ENCODE measurements at regions not wholly inside any gene's neighbourhood (a gene's known extent, or its start where the extent isn't known, plus 50 kb on each side); places are given as distances from the start of the nearest gene placed in this dataset.

DNA sequence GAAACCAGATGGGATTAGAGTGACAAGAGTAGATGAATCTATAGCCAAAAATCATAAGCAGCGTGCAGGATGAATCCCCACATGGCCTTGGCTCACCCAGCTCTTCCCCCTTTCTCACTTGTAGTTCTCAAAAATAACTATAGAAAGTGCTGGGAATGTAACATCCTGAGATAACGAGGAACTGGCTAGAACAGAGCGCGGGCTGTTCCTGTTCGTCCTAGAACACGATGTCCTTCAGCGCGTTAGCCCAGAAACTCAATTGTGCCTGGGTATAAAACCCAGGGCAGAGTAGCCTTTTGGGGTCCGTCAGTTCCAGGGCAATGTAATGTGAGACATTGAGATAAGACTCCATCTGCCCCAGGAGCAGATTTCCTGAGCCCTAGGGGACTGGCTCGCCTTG lies 326.2 kb downstream of the TSHZ3 start:
- H3K27ac ChIP-seq (ENCODE audit: low read depth) = no peak overlapping the region
- DNase-seq (ENCODE audit: low spot score) = no peak
- H4K20me1 ChIP-seq (replicated peaks; ENCODE audit: insufficient read depth) = no peaks in the 10 kb centered on the region
- peaks cover 4% of the 10 kb centered on the region; the same call in 1 of the 2 replicates for H3K9me2 ChIP-seq (ENCODE audit: insufficient read depth)
- H3K4me2 ChIP-seq = no peak overlapping the region
- Mint-ChIP-seq H3K27ac (no peak overlapping the region), H3K9me3 (peaks cover 8% of the 10 kb centered on the region; the same call in 2 of the 3 replicates), H3K27me3 (ENCODE audit: insufficient read depth, low read depth, poor library complexity) (no peaks in the 10 kb centered on the region), H3K36me3 (ENCODE audit: low read depth) (peaks cover 3% of the 10 kb centered on the region; the same call in 1 of the 3 replicates), H3K4me3 (no peak overlapping the region), H3K4me1 (no peaks in the 10 kb centered on the region)
- H3K4me3 ChIP-seq = no peak overlapping the region
- H2AFZ ChIP-seq = no peak overlapping the region
- H3K4me1 ChIP-seq (ENCODE audit: insufficient read depth) = no peaks in the 10 kb centered on the region
- no peak for TF ChIP-seq JUNB (IDR thresholded peaks at IDR 0.05; ENCODE audit: unreplicated experiment)
- no peaks in the 10 kb centered on the region for H3K79me2 ChIP-seq (replicated peaks; ENCODE audit: insufficient read depth)
- no peak for ATAC-seq
- no peaks in the 10 kb centered on the region for H3K27me3 ChIP-seq (ENCODE audit: insufficient read depth)
- no peaks in the 10 kb centered on the region for H3F3A ChIP-seq (replicated peaks; ENCODE audit: low read depth)
- H3K36me3 ChIP-seq (ENCODE audit: insufficient read depth) = no peaks in the 10 kb centered on the region

DNA sequence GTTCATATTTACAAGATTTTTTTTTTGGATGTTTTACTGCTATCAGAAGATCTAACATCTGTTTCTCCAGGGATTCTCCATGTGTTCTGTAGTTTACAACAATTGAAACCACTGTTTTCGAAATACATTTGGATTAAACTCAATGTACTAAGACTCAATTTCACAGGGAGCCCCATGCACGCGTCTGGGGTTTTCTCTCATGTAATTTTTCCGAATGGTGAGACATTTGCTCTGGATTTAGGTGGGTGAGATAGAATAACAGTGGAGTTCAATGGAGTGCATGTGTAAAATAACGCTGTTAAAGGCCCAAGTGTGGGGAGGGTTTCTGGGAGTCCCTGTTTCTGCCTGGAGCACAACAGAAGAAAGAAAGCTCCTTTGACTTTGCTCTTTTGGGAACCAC lies 330.3 kb downstream of the TSHZ3 start:
- ATAC-seq (no peak), DNase-seq (ENCODE audit: low spot score) (no peak)
- H3K36me3 Mint-ChIP-seq (ENCODE audit: low read depth) = no peaks in the 10 kb centered on the region
- H3K9me3 Mint-ChIP-seq = no peaks in the 10 kb centered on the region; the same call in 1 of the 3 replicates
- H3K4me3 Mint-ChIP-seq = no peak overlapping the region
- no peaks in the 10 kb centered on the region for H3K79me2 ChIP-seq (replicated peaks; ENCODE audit: insufficient read depth)
- H3F3A ChIP-seq (replicated peaks; ENCODE audit: low read depth) = no peaks in the 10 kb centered on the region
- no peaks in the 10 kb centered on the region for H3K36me3 ChIP-seq (ENCODE audit: insufficient read depth)
- no peak overlapping the region for H3K27ac ChIP-seq (ENCODE audit: low read depth)
- no peak overlapping the region for H3K4me3 ChIP-seq
- peaks cover 4% of the 10 kb centered on the region; the same call in 1 of the 2 replicates for H3K9me2 ChIP-seq (ENCODE audit: insufficient read depth)
- no peaks in the 10 kb centered on the region for H4K20me1 ChIP-seq (replicated peaks; ENCODE audit: insufficient read depth)
- H3K27me3 Mint-ChIP-seq (ENCODE audit: insufficient read depth, low read depth, poor library complexity) = peaks cover 4% of the 10 kb centered on the region
- no peaks in the 10 kb centered on the region for H3K4me1 ChIP-seq (ENCODE audit: insufficient read depth)
- H2AFZ ChIP-seq = no peak overlapping the region
- H3K27me3 ChIP-seq (ENCODE audit: insufficient read depth) = no peaks in the 10 kb centered on the region
- no peak overlapping the region for H3K27ac Mint-ChIP-seq
- H3K4me1 Mint-ChIP-seq = no peaks in the 10 kb centered on the region
- TF ChIP-seq, protein P1, sequence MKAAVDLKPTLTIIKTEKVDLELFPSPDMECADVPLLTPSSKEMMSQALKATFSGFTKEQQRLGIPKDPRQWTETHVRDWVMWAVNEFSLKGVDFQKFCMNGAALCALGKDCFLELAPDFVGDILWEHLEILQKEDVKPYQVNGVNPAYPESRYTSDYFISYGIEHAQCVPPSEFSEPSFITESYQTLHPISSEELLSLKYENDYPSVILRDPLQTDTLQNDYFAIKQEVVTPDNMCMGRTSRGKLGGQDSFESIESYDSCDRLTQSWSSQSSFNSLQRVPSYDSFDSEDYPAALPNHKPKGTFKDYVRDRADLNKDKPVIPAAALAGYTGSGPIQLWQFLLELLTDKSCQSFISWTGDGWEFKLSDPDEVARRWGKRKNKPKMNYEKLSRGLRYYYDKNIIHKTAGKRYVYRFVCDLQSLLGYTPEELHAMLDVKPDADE (IDR thresholded peaks at IDR 0.05) = no peak
- TF ChIP-seq, protein P2, sequence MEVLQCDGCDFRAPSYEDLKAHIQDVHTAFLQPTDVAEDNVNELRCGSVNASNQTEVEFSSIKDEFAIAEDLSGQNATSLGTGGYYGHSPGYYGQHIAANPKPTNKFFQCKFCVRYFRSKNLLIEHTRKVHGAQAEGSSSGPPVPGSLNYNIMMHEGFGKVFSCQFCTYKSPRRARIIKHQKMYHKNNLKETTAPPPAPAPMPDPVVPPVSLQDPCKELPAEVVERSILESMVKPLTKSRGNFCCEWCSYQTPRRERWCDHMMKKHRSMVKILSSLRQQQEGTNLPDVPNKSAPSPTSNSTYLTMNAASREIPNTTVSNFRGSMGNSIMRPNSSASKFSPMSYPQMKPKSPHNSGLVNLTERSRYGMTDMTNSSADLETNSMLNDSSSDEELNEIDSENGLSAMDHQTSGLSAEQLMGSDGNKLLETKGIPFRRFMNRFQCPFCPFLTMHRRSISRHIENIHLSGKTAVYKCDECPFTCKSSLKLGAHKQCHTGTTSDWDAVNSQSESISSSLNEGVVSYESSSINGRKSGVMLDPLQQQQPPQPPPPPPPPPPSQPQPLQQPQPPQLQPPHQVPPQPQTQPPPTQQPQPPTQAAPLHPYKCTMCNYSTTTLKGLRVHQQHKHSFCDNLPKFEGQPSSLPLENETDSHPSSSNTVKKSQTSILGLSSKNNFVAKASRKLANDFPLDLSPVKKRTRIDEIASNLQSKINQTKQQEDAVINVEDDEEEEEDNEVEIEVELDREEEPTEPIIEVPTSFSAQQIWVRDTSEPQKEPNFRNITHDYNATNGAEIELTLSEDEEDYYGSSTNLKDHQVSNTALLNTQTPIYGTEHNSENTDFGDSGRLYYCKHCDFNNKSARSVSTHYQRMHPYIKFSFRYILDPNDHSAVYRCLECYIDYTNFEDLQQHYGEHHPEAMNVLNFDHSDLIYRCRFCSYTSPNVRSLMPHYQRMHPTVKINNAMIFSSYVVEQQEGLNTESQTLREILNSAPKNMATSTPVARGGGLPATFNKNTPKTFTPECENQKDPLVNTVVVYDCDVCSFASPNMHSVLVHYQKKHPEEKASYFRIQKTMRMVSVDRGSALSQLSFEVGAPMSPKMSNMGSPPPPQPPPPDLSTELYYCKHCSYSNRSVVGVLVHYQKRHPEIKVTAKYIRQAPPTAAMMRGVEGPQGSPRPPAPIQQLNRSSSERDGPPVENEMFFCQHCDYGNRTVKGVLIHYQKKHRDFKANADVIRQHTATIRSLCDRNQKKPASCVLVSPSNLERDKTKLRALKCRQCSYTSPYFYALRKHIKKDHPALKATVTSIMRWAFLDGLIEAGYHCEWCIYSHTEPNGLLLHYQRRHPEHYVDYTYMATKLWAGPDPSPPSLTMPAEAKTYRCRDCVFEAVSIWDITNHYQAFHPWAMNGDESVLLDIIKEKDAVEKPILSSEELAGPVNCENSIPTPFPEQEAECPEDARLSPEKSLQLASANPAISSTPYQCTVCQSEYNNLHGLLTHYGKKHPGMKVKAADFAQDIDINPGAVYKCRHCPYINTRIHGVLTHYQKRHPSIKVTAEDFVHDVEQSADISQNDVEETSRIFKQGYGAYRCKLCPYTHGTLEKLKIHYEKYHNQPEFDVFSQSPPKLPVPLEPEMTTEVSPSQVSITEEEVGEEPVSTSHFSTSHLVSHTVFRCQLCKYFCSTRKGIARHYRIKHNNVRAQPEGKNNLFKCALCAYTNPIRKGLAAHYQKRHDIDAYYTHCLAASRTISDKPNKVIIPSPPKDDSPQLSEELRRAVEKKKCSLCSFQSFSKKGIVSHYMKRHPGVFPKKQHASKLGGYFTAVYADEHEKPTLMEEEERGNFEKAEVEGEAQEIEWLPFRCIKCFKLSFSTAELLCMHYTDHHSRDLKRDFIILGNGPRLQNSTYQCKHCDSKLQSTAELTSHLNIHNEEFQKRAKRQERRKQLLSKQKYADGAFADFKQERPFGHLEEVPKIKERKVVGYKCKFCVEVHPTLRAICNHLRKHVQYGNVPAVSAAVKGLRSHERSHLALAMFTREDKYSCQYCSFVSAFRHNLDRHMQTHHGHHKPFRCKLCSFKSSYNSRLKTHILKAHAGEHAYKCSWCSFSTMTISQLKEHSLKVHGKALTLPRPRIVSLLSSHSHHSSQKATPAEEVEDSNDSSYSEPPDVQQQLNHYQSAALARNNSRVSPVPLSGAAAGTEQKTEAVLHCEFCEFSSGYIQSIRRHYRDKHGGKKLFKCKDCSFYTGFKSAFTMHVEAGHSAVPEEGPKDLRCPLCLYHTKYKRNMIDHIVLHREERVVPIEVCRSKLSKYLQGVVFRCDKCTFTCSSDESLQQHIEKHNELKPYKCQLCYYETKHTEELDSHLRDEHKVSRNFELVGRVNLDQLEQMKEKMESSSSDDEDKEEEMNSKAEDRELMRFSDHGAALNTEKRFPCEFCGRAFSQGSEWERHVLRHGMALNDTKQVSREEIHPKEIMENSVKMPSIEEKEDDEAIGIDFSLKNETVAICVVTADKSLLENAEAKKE (CRISPR knock-in tag; IDR thresholded peaks at IDR 0.05) = no peak
- TF ChIP-seq JUNB (IDR thresholded peaks at IDR 0.05; ENCODE audit: unreplicated experiment) (no peak), POLR2AphosphoS5 (IDR thresholded peaks at IDR 0.05; ENCODE audit: low read depth) (no peak), ZNF114 (CRISPR knock-in tag; IDR thresholded peaks at IDR 0.05) (no peak)
- TF ChIP-seq, protein P3, sequence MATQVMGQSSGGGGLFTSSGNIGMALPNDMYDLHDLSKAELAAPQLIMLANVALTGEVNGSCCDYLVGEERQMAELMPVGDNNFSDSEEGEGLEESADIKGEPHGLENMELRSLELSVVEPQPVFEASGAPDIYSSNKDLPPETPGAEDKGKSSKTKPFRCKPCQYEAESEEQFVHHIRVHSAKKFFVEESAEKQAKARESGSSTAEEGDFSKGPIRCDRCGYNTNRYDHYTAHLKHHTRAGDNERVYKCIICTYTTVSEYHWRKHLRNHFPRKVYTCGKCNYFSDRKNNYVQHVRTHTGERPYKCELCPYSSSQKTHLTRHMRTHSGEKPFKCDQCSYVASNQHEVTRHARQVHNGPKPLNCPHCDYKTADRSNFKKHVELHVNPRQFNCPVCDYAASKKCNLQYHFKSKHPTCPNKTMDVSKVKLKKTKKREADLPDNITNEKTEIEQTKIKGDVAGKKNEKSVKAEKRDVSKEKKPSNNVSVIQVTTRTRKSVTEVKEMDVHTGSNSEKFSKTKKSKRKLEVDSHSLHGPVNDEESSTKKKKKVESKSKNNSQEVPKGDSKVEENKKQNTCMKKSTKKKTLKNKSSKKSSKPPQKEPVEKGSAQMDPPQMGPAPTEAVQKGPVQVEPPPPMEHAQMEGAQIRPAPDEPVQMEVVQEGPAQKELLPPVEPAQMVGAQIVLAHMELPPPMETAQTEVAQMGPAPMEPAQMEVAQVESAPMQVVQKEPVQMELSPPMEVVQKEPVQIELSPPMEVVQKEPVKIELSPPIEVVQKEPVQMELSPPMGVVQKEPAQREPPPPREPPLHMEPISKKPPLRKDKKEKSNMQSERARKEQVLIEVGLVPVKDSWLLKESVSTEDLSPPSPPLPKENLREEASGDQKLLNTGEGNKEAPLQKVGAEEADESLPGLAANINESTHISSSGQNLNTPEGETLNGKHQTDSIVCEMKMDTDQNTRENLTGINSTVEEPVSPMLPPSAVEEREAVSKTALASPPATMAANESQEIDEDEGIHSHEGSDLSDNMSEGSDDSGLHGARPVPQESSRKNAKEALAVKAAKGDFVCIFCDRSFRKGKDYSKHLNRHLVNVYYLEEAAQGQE (IDR thresholded peaks at IDR 0.05; ENCODE audit: unreplicated experiment) = no peak
- TF ChIP-seq, protein P4, sequence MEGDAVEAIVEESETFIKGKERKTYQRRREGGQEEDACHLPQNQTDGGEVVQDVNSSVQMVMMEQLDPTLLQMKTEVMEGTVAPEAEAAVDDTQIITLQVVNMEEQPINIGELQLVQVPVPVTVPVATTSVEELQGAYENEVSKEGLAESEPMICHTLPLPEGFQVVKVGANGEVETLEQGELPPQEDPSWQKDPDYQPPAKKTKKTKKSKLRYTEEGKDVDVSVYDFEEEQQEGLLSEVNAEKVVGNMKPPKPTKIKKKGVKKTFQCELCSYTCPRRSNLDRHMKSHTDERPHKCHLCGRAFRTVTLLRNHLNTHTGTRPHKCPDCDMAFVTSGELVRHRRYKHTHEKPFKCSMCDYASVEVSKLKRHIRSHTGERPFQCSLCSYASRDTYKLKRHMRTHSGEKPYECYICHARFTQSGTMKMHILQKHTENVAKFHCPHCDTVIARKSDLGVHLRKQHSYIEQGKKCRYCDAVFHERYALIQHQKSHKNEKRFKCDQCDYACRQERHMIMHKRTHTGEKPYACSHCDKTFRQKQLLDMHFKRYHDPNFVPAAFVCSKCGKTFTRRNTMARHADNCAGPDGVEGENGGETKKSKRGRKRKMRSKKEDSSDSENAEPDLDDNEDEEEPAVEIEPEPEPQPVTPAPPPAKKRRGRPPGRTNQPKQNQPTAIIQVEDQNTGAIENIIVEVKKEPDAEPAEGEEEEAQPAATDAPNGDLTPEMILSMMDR (conservative IDR thresholded peaks at IDR 0.05; ENCODE audit: low read depth in 2 of 2) = no peak
- no peak overlapping the region for H3K4me2 ChIP-seq
